Activated CD8-positive, alpha-beta T cell treated with anti-CD3 and anti-CD28 coated beads for 36 hours (primary cell): ENCODE measurements at regions not wholly inside any gene's neighbourhood (a gene's known extent, or its start where the extent isn't known, plus 50 kb on each side); places are given as distances from the start of the nearest gene placed in this dataset.

Experiments used
- ATAC-seq: fragments of 200-7000 bp; cut with Tn5 transposase; one replicate; pipeline ENCODE4 v1.10.0; 2021; ENCODE audit warnings: mild to moderate bottlenecking, moderate library complexity
- CTCF ChIA-PET: fragments of 350-600 bp; sonication (Branson Sonifier 250); formaldehyde crosslinking; loops from one replicate; lab custom pipeline; 2021; ENCODE audit warnings: antibody characterized with exemption; lab: Charles Lee
- POLR2A ChIA-PET: fragments of 350-600 bp; sonication (Branson Sonifier 250); formaldehyde crosslinking; loops from one replicate; lab custom pipeline; 2021; ENCODE audit warnings: antibody characterized with exemption; lab: Charles Lee
- DNase-seq: peaks from one replicate; pipeline ENCODE4 v3.0.0-alpha.2; 2020
- H3K27ac Mint-ChIP-seq: one replicate; pipeline ENCODE4 v1.8.0; 2021; ENCODE audit warnings: mild to moderate bottlenecking, mixed read lengths
- H3K27me3 Mint-ChIP-seq: one replicate; pipeline ENCODE4 v1.8.0; 2021; ENCODE audit warnings: mixed read lengths
- H3K36me3 Mint-ChIP-seq: one replicate; pipeline ENCODE4 v1.8.0; 2021; ENCODE audit warnings: low read depth, mixed read lengths
- H3K4me1 Mint-ChIP-seq: one replicate; pipeline ENCODE4 v1.8.0; 2021; ENCODE audit warnings: low read depth, mixed read lengths
- H3K4me3 Mint-ChIP-seq: one replicate; pipeline ENCODE4 v1.8.0; 2021; ENCODE audit warnings: mild to moderate bottlenecking, moderate library complexity, mixed read lengths
- H3K9me3 Mint-ChIP-seq: one replicate; pipeline ENCODE4 v1.8.0; 2021; ENCODE audit warnings: mixed read lengths
- intact Hi-C: fragments of 100-400 bp; cut with micrococcal nuclease; formaldehyde crosslinking; loops from one replicate; pipeline ENCODE4 v1.10.0; 2022
- TF ChIP-seq, protein P1 (sequence below): fragments of 200-600 bp; IDR thresholded peaks from one replicate; pipeline ENCODE4 v1.8.0; 2022; ENCODE audit warnings: antibody characterized with exemption, mild to moderate bottlenecking

- ATAC-seq (no peak), DNase-seq (no peak)
- peaks cover 15% of the 10 kb centered on the region for H3K4me1 Mint-ChIP-seq
- H3K9me3 Mint-ChIP-seq, result no peaks in the 10 kb centered on the region
- intact Hi-C loops, result no loop called here
- H3K4me3 Mint-ChIP-seq, result no peak overlapping the region
- H3K27ac Mint-ChIP-seq, result no peak overlapping the region
- ChIA-PET POLR2A (interaction anchor here (1.4 kb wide), 1 partner anchor 12 kb away, joined by 4 read pairs; no protein-coding TSS in a partner anchor), CTCF (no interaction called here)
- peaks cover 9% of the 10 kb centered on the region for H3K27me3 Mint-ChIP-seq
- H3K36me3 Mint-ChIP-seq, result no peaks in the 10 kb centered on the region
- TF ChIP-seq, protein P1, sequence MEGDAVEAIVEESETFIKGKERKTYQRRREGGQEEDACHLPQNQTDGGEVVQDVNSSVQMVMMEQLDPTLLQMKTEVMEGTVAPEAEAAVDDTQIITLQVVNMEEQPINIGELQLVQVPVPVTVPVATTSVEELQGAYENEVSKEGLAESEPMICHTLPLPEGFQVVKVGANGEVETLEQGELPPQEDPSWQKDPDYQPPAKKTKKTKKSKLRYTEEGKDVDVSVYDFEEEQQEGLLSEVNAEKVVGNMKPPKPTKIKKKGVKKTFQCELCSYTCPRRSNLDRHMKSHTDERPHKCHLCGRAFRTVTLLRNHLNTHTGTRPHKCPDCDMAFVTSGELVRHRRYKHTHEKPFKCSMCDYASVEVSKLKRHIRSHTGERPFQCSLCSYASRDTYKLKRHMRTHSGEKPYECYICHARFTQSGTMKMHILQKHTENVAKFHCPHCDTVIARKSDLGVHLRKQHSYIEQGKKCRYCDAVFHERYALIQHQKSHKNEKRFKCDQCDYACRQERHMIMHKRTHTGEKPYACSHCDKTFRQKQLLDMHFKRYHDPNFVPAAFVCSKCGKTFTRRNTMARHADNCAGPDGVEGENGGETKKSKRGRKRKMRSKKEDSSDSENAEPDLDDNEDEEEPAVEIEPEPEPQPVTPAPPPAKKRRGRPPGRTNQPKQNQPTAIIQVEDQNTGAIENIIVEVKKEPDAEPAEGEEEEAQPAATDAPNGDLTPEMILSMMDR, result no peak
Measured at GRCh38 chr3:124663690-124664089, 66.6 kb upstream of the UMPS start.

GRCh38 chr3:124664804-124665203 lies 65.4 kb upstream of the UMPS start:
- CTCF ChIA-PET, result no interaction called here
- no peaks in the 10 kb centered on the region for H3K36me3 Mint-ChIP-seq
- H3K4me3 Mint-ChIP-seq, result no peak overlapping the region
- no peak for ATAC-seq
- intact Hi-C loops, result no loop called here
- H3K4me1 Mint-ChIP-seq, result peaks cover 15% of the 10 kb centered on the region
- TF ChIP-seq, protein P1, result no peak
- no peaks in the 10 kb centered on the region for H3K9me3 Mint-ChIP-seq
- H3K27me3 Mint-ChIP-seq, result peaks cover 9% of the 10 kb centered on the region
- no peak overlapping the region for H3K27ac Mint-ChIP-seq
- POLR2A ChIA-PET, result interaction anchor here (1.4 kb wide), 1 partner anchor 13 kb away, joined by 4 read pairs; no protein-coding TSS in a partner anchor
- DNase-seq, result no peak

- ChIA-PET CTCF (interaction anchor here (2.0 kb wide), 1 partner anchor 100 kb away, joined by 5 read pairs; no protein-coding TSS in a partner anchor), POLR2A (interaction anchor here (0.6 kb wide), 1 partner anchor 862 kb away, joined by 3 read pairs; no protein-coding TSS in a partner anchor)
- Mint-ChIP-seq H3K27me3 (peaks cover 8% of the 10 kb centered on the region), H3K27ac (no peak overlapping the region), H3K4me3 (no peak overlapping the region), H3K4me1 (peaks cover 11% of the 10 kb centered on the region), H3K36me3 (peaks cover 4% of the 10 kb centered on the region), H3K9me3 (peaks cover 5% of the 10 kb centered on the region)
- intact Hi-C loops, result no loop called here
- TF ChIP-seq, protein P1, result no peak
- no peak for DNase-seq
- no peak for ATAC-seq
Measured at GRCh38 chr3:124666067-124666466, 64.2 kb upstream of the UMPS start.

DNA sequence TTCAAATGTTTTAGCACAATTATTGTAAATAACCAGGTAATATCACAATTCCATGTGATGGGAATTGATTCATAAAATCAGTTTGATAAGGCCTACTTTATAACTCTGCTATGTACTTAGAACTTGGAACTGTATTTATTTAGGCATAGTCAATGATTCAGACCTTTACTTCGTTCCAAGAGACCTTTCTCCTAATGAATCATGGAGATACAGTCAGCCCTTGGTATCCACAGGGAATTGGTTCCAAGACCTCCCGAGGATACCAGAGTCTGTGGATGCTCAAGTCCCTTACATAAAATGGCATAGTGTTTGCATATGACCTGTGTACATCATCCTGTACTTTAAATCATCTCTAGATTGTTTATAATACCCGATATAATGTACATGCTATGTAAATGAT lies 60.8 kb upstream of the UMPS start:
- H3K4me3 Mint-ChIP-seq, result no peak overlapping the region
- no peak overlapping the region for H3K27ac Mint-ChIP-seq
- ChIA-PET CTCF (interaction anchor here (1.0 to 1.2 kb wide), 2 partner anchors 19 to 109 kb away, joined by 3 to 4 read pairs; no protein-coding TSS in a partner anchor), POLR2A (interaction anchor here (1.0 kb wide), 1 partner anchor 8 kb away, joined by 3 read pairs; no protein-coding TSS in a partner anchor)
- peaks cover 11% of the 10 kb centered on the region for H3K4me1 Mint-ChIP-seq
- intact Hi-C loops, result no loop called here
- peaks cover 2% of the 10 kb centered on the region for H3K27me3 Mint-ChIP-seq
- H3K36me3 Mint-ChIP-seq, result peaks cover 9% of the 10 kb centered on the region
- TF ChIP-seq, protein P1, result no peak
- ATAC-seq, result no peak
- DNase-seq, result no peak
- H3K9me3 Mint-ChIP-seq, result peaks cover 8% of the 10 kb centered on the region

DNA sequence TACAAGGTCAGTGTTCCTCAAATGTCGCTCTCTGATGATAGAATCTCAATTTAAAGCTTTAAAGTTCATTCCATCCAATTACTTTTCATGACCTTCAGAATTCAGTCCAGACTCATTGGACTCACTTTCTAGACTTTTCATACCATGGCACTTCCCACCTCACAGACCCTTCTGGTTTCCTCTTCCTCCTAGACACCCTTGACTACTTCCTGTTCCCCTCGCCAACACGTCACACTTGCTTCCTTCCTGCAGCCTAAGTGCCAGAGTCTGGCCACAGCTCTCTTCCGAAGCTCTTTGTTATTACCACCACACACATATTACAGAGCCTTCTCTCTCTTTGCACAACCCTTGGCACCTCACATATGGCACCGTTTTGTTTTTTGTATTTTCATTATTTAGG lies 59.1 kb upstream of the UMPS start:
- Mint-ChIP-seq H3K4me1 (peaks cover 11% of the 10 kb centered on the region), H3K36me3 (peaks cover 9% of the 10 kb centered on the region), H3K4me3 (no peak overlapping the region), H3K9me3 (peaks cover 8% of the 10 kb centered on the region), H3K27ac (peak overlapping the region; percentile 74), H3K27me3 (no peaks in the 10 kb centered on the region)
- POLR2A ChIA-PET, result no interaction called here
- peak; percentile 65 for ATAC-seq
- CTCF ChIA-PET, result interaction anchor here (1.3 to 2.1 kb wide), 2 partner anchors 18 to 106 kb away, joined by 4 to 11 read pairs; no protein-coding TSS in a partner anchor
- DNase-seq, result peak; percentile 44
- intact Hi-C loops, result no loop called here
- TF ChIP-seq, protein P1, result no peak
